ENCODE measurements at regions not wholly inside any gene's neighbourhood (a gene's known extent, or its start where the extent isn't known, plus 50 kb on each side); places are given as distances from the start of the nearest gene placed in this dataset.
"Not testable (repeated sequence)": the region's sequence is repeated elsewhere in the genome, so short reads cannot be mapped to it uniquely, and the experiment has no call there.

GRCh38 chr2:195523242-195523641 is 133.8 kb upstream of the SLC39A10 start:
- TF ChIP-seq CTCF (IDR thresholded peaks at IDR 0.05); IRF1 (CRISPR knock-in tag; IDR thresholded peaks at IDR 0.05): not testable (repeated sequence)

Measured in WTC11 (cell line).